Panc1 (cell line): ENCODE measurements at regions not wholly inside any gene's neighbourhood (a gene's known extent, or its start where the extent isn't known, plus 50 kb on each side); places are given as distances from the start of the nearest gene placed in this dataset.

ENCODE experiments used
- ATAC-seq: fragments of 200-7000 bp; cut with Tn5 transposase; 2 replicates; pipeline ENCODE4 v1.9.1; 2020; ENCODE audit warnings: mild to moderate bottlenecking, moderate library complexity
- BruUV-seq: library from RNA; stranded (reverse); fragments of 400-500 nt; replicated peaks from 2 replicates; lab custom pipeline; 2021; lab: Mats Ljungman, UMichigan
- CTCF ChIA-PET: fragments of 300-600 bp; sonication (Branson Sonifier 250); formaldehyde crosslinking; loops from one replicate; lab custom pipeline; 2022; ENCODE audit warnings: antibody characterized with exemption; lab: Charles Lee
- POLR2A ChIA-PET: fragments of 300-600 bp; sonication (Branson Sonifier 250); formaldehyde crosslinking; loops from one replicate; lab custom pipeline; 2022; ENCODE audit warnings: antibody characterized with exemption; lab: Charles Lee
- DNase-seq: peaks from one replicate; pipeline ENCODE4 v3.0.0-alpha.2; 2010; ENCODE audit warnings: low read depth, low spot score
- H3K27ac ChIP-seq: 2 replicates; pipeline ENCODE4 v1.5.1; 2011; ENCODE audit warnings: mild to moderate bottlenecking, low read length, inconsistent platforms
- H3K27me3 ChIP-seq: fragments of 200-500 bp; sonication (Bioruptor generic); 2 replicates; pipeline ENCODE4 v1.6.0; 2014; ENCODE audit warnings: low read length, inconsistent platforms; ENCODE audit not compliant: control insufficient read depth, insufficient read depth
- H3K36me3 ChIP-seq: fragments of 200-500 bp; sonication (Bioruptor generic); 2 replicates; pipeline ENCODE4 v1.5.1; 2014; ENCODE audit warnings: inconsistent platforms, mild to moderate bottlenecking, low read length, moderate library complexity; ENCODE audit not compliant: control insufficient read depth, insufficient read depth
- H3K4me1 ChIP-seq: 2 replicates; pipeline ENCODE4 v1.5.1; 2011; ENCODE audit warnings: inconsistent platforms, mild to moderate bottlenecking, low read length, moderate library complexity; ENCODE audit not compliant: control insufficient read depth, insufficient read depth
- H3K4me3 ChIP-seq, 2 experiments: 2 replicates each; pipeline ENCODE4 v1.5.1; 2011 to 2012; ENCODE audit warnings: low read depth in 2 of 2, low read length in 2 of 2, mild to moderate bottlenecking in 2 of 2, inconsistent platforms in 1 of 2, moderate library complexity in 1 of 2
- H3K9me3 ChIP-seq: fragments of 200-500 bp; sonication (Bioruptor generic); 2 replicates; pipeline ENCODE4 v1.5.1; 2014; ENCODE audit warnings: low read depth, mild to moderate bottlenecking, inconsistent platforms, low read length, moderate library complexity; ENCODE audit not compliant: control insufficient read depth, insufficient read depth
- CTCF ChIP-seq: fragments of 450-650 bp; IDR thresholded peaks from 2 replicates; pipeline ENCODE4 v1.5.1; 2017; ENCODE audit warnings: mild to moderate bottlenecking
- POLR2AphosphoS5 ChIP-seq: IDR thresholded peaks from 2 replicates; pipeline ENCODE4 v1.6.1; 2012; ENCODE audit warnings: mild to moderate bottlenecking, low read depth, low read length, moderate library complexity
- SIN3A ChIP-seq: IDR thresholded peaks from 2 replicates; pipeline ENCODE4 v1.6.1; 2012; ENCODE audit warnings: low read depth, mild to moderate bottlenecking, low read length, moderate library complexity, borderline replicate concordance; ENCODE audit not compliant: insufficient read depth
- TCF7L2 ChIP-seq: IDR thresholded peaks from 2 replicates; pipeline ENCODE4 v1.6.1; 2011; ENCODE audit warnings: mild to moderate bottlenecking, low read depth, low read length, inconsistent platforms
- in situ Hi-C: cut with HindIII; loops from 2 replicates; pipeline ENCODE4 v1.10.0; 2016; ENCODE audit warnings: low sequenced_read_pairs, low pct_unique_long_range_greater_than_20kb
- intact Hi-C: fragments of 100-400 bp; cut with micrococcal nuclease; formaldehyde crosslinking; loops from one replicate; pipeline ENCODE4 v1.10.0; 2022; ENCODE audit not compliant: unreplicated experiment
- TF ChIP-seq, protein P1 (sequence below), 2 experiments: IDR thresholded peaks; 2 replicates each; pipeline ENCODE4 v1.6.1; 2011 to 2012; ENCODE audit warnings: low read depth in 2 of 2, control low read depth in 1 of 2, low read length in 1 of 2, mild to moderate bottlenecking in 1 of 2, moderate library complexity in 1 of 2; ENCODE audit not compliant: insufficient read depth in 1 of 2

GRCh38 chr18:42425025-42425424, 470.0 kb downstream of the PIK3C3 start:
- BruUV-seq: no TSS peak
- ChIA-PET CTCF (no interaction called here), POLR2A (no interaction called here)

GRCh38 chr18:42426496-42427015, 471.5 kb downstream of the PIK3C3 start:
- ChIA-PET CTCF (no interaction called here), POLR2A (no interaction called here)
- ATAC-seq (no peak), DNase-seq (no peak)
- in situ Hi-C loops (no loop called here), intact Hi-C loops (no loop called here)
- H3K36me3 ChIP-seq: no peaks in the 10 kb centered on the region
- no peak for TF ChIP-seq POLR2AphosphoS5
- no peak for TF ChIP-seq SIN3A
- TF ChIP-seq TCF7L2: no peak
- TF ChIP-seq CTCF: no peak
- TF ChIP-seq, protein P1, sequence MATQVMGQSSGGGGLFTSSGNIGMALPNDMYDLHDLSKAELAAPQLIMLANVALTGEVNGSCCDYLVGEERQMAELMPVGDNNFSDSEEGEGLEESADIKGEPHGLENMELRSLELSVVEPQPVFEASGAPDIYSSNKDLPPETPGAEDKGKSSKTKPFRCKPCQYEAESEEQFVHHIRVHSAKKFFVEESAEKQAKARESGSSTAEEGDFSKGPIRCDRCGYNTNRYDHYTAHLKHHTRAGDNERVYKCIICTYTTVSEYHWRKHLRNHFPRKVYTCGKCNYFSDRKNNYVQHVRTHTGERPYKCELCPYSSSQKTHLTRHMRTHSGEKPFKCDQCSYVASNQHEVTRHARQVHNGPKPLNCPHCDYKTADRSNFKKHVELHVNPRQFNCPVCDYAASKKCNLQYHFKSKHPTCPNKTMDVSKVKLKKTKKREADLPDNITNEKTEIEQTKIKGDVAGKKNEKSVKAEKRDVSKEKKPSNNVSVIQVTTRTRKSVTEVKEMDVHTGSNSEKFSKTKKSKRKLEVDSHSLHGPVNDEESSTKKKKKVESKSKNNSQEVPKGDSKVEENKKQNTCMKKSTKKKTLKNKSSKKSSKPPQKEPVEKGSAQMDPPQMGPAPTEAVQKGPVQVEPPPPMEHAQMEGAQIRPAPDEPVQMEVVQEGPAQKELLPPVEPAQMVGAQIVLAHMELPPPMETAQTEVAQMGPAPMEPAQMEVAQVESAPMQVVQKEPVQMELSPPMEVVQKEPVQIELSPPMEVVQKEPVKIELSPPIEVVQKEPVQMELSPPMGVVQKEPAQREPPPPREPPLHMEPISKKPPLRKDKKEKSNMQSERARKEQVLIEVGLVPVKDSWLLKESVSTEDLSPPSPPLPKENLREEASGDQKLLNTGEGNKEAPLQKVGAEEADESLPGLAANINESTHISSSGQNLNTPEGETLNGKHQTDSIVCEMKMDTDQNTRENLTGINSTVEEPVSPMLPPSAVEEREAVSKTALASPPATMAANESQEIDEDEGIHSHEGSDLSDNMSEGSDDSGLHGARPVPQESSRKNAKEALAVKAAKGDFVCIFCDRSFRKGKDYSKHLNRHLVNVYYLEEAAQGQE (IDR thresholded peaks at IDR 0.05; ENCODE audit: insufficient read depth in 1 of 2, low read depth in 2 of 2, low read length in 1 of 2): no peak
- no peaks in the 10 kb centered on the region for H3K27me3 ChIP-seq
- H3K4me3 ChIP-seq: no peak overlapping the region
- H3K4me1 ChIP-seq: no peaks in the 10 kb centered on the region
- H3K27ac ChIP-seq: no peak overlapping the region
- no peaks in the 10 kb centered on the region for H3K9me3 ChIP-seq
- BruUV-seq: no TSS peak

More at GRCh38 chr18:42425025-42425424, 470.0 kb downstream of the PIK3C3 start:
- Histone ChIP-seq H3K4me1 (no peaks in the 10 kb centered on the region), H3K4me3 (no peak overlapping the region), H3K9me3 (no peaks in the 10 kb centered on the region), H3K27me3 (no peaks in the 10 kb centered on the region), H3K36me3 (no peaks in the 10 kb centered on the region), H3K27ac (no peak overlapping the region)
- intact Hi-C loops: no loop called here
- TF ChIP-seq POLR2AphosphoS5: no peak
- no peak for TF ChIP-seq SIN3A
- no peak for TF ChIP-seq CTCF
- no peak for TF ChIP-seq TCF7L2
- TF ChIP-seq, protein P1 (IDR thresholded peaks at IDR 0.05; ENCODE audit: insufficient read depth in 1 of 2, low read depth in 2 of 2, low read length in 1 of 2): no peak
- no peak for DNase-seq
- no peak for ATAC-seq
- in situ Hi-C loops: no loop called here
